ENCODE measurements at regions not wholly inside any gene's neighbourhood (a gene's known extent, or its start where the extent isn't known, plus 50 kb on each side); places are given as distances from the start of the nearest gene placed in this dataset.

DNA sequence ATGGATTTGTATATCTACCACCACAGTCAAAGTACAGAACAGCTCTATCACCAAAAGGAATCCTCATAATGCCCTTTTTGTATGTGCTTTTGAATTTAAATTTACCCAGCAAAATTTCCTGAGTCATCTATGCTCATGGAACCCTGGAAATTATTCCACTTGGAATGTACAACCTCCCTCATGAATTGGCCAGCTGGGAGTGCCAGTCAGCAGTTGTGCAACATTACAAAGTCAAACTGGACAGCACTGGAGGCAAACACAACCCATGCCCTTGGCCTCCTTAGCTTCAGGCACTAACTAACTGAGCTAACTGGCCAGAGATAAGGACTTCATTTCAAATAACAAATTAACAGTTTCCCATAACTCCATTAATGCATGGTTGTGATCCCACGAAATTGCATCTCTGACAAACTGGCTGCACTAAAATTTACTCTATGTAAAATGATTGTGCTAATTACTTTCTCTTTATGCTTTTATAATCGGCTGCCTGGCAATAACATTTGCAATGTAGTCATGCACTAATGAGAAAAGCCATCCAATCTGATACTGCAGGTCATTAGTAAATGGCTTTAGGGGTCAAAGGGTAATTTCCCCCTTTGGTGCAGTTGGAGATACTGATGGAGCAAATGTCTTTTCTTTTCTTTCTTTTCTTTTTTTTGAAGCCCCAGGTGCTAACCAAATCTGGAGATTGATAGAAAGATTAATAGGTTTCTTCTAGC, 270.5 kb downstream of the ACTR3 start:
- H4K91ac ChIP-seq (ENCODE audit: low read depth, low read length): no peak overlapping the region
- H3K14ac ChIP-seq (ENCODE audit: low read length): no peak overlapping the region
- no peak overlapping the region for H2BK120ac ChIP-seq (ENCODE audit: insufficient read depth, low read length, poor library complexity)
- H4K8ac ChIP-seq (ENCODE audit: low read depth, low read length): no peak overlapping the region
- H3K4me3 ChIP-seq (ENCODE audit: low read depth, low read length): no peak overlapping the region
- H3K27me3 ChIP-seq (ENCODE audit: insufficient read depth, low read length): no peaks in the 10 kb centered on the region
- no peak overlapping the region for H3K9ac ChIP-seq (ENCODE audit: low read length)
- no peaks in the 10 kb centered on the region for H3K79me1 ChIP-seq (ENCODE audit: low read length)
- no CpG with 5 or more reads among the region's 2 CpGs for WGBS (ENCODE audit: extremely low coverage, insufficient coverage, insufficient read length)
- no peak overlapping the region for H3K4ac ChIP-seq (ENCODE audit: low read depth, low read length)
- H3K27ac ChIP-seq (ENCODE audit: low read depth, low read length): no peak overlapping the region
- H3K4me1 ChIP-seq (ENCODE audit: control insufficient read depth in 1 of 2, insufficient read depth in 2 of 2, low read length in 2 of 2): no peaks in the 10 kb centered on the region
- no peak overlapping the region for H2BK12ac ChIP-seq (ENCODE audit: low read length)
- H2AK5ac ChIP-seq (ENCODE audit: low read length): no peak overlapping the region
- no peak overlapping the region for H2BK5ac ChIP-seq (ENCODE audit: low read depth, low read length, poor library complexity)
- H3K18ac ChIP-seq (ENCODE audit: low read length): no peak overlapping the region
- no peak overlapping the region for H3K4me2 ChIP-seq (ENCODE audit: low read length)
- peak in 1 of 2 donors; percentile 2 for DNase-seq
- no peaks in the 10 kb centered on the region for H3K9me3 ChIP-seq (ENCODE audit: insufficient read depth, low read depth, low read length)
- H3K23ac ChIP-seq (ENCODE audit: low read length): no peak overlapping the region
- no peak overlapping the region for H2AFZ ChIP-seq (ENCODE audit: insufficient read depth, low read length, poor library complexity)
- no peaks in the 10 kb centered on the region for H3K36me3 ChIP-seq (ENCODE audit: control insufficient read depth in 1 of 2, insufficient read depth in 2 of 2, low read length in 2 of 2)
- H4K12ac ChIP-seq (ENCODE audit: low read depth, low read length): no peak overlapping the region
- H3K79me2 ChIP-seq (ENCODE audit: control insufficient read depth, insufficient read depth, low read length, poor library complexity): no peaks in the 10 kb centered on the region

DNA sequence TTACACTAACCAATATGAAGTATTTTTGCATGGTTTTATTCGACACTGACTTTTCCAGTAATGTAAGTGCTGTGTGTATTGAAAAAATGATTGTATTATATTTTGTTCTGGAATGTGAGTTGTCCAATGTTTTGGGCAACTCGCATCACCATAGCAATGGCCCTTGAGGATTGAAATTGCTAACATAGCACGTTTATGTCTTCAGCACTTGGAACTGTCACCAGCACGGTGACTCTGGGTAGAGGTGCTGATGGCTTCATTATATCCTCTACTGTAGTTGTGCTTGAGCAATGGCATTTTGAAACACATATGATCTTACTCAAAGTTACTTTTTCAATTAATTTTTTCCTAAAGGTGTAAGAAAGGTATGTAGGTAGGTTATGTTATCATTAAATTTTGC, 271.5 kb downstream of the ACTR3 start:
- Histone ChIP-seq H3K14ac (ENCODE audit: low read length) (no peak overlapping the region), H3K4me3 (ENCODE audit: low read depth, low read length) (no peak overlapping the region), H2BK120ac (ENCODE audit: insufficient read depth, low read length, poor library complexity) (no peak overlapping the region), H3K23ac (ENCODE audit: low read length) (no peak overlapping the region), H3K4ac (ENCODE audit: low read depth, low read length) (no peak overlapping the region), H3K9ac (ENCODE audit: low read length) (no peak overlapping the region), H3K27me3 (ENCODE audit: insufficient read depth, low read length) (no peaks in the 10 kb centered on the region), H4K8ac (ENCODE audit: low read depth, low read length) (no peak overlapping the region), H2BK5ac (ENCODE audit: low read depth, low read length, poor library complexity) (no peak overlapping the region), H3K79me1 (ENCODE audit: low read length) (no peaks in the 10 kb centered on the region), H3K79me2 (ENCODE audit: control insufficient read depth, insufficient read depth, low read length, poor library complexity) (no peaks in the 10 kb centered on the region), H3K9me3 (ENCODE audit: insufficient read depth, low read depth, low read length) (no peaks in the 10 kb centered on the region), H3K36me3 (ENCODE audit: control insufficient read depth in 1 of 2, insufficient read depth in 2 of 2, low read length in 2 of 2) (no peaks in the 10 kb centered on the region), H2AK5ac (ENCODE audit: low read length) (no peak overlapping the region), H4K91ac (ENCODE audit: low read depth, low read length) (no peak overlapping the region), H4K12ac (ENCODE audit: low read depth, low read length) (no peak overlapping the region), H3K4me2 (ENCODE audit: low read length) (no peak overlapping the region), H3K27ac (ENCODE audit: low read depth, low read length) (no peak overlapping the region), H3K4me1 (ENCODE audit: control insufficient read depth in 1 of 2, insufficient read depth in 2 of 2, low read length in 2 of 2) (no peaks in the 10 kb centered on the region), H2AFZ (ENCODE audit: insufficient read depth, low read length, poor library complexity) (no peak overlapping the region), H3K18ac (ENCODE audit: low read length) (no peak overlapping the region), H2BK12ac (ENCODE audit: low read length) (no peak overlapping the region)
- no CpG with 5 or more reads among the region's 4 CpGs for WGBS (ENCODE audit: extremely low coverage, insufficient coverage, insufficient read length)
- peak in 1 of 2 donors; percentile 23 for DNase-seq

- no peak overlapping the region for H3K4me3 ChIP-seq (ENCODE audit: low read depth, low read length)
- no peaks in the 10 kb centered on the region for H3K79me2 ChIP-seq (ENCODE audit: control insufficient read depth, insufficient read depth, low read length, poor library complexity)
- H3K4me2 ChIP-seq (ENCODE audit: low read length): no peak overlapping the region
- H2AK5ac ChIP-seq (ENCODE audit: low read length): no peak overlapping the region
- WGBS (ENCODE audit: extremely low coverage, insufficient coverage, insufficient read length): no CpG with 5 or more reads among the region's 2 CpGs
- H3K9ac ChIP-seq (ENCODE audit: low read length): no peak overlapping the region
- no peaks in the 10 kb centered on the region for H3K27me3 ChIP-seq (ENCODE audit: insufficient read depth, low read length)
- no peak overlapping the region for H3K27ac ChIP-seq (ENCODE audit: low read depth, low read length)
- no peak for DNase-seq
- no peaks in the 10 kb centered on the region for H3K79me1 ChIP-seq (ENCODE audit: low read length)
- H2BK120ac ChIP-seq (ENCODE audit: insufficient read depth, low read length, poor library complexity): no peak overlapping the region
- H3K14ac ChIP-seq (ENCODE audit: low read length): no peak overlapping the region
- H3K23ac ChIP-seq (ENCODE audit: low read length): no peak overlapping the region
- H4K8ac ChIP-seq (ENCODE audit: low read depth, low read length): no peak overlapping the region
- no peaks in the 10 kb centered on the region for H3K9me3 ChIP-seq (ENCODE audit: insufficient read depth, low read depth, low read length)
- H2BK5ac ChIP-seq (ENCODE audit: low read depth, low read length, poor library complexity): no peak overlapping the region
- no peak overlapping the region for H3K4ac ChIP-seq (ENCODE audit: low read depth, low read length)
- H4K12ac ChIP-seq (ENCODE audit: low read depth, low read length): no peak overlapping the region
- H3K18ac ChIP-seq (ENCODE audit: low read length): no peak overlapping the region
- H3K4me1 ChIP-seq (ENCODE audit: control insufficient read depth in 1 of 2, insufficient read depth in 2 of 2, low read length in 2 of 2): no peaks in the 10 kb centered on the region
- H2BK12ac ChIP-seq (ENCODE audit: low read length): no peak overlapping the region
- H4K91ac ChIP-seq (ENCODE audit: low read depth, low read length): no peak overlapping the region
- H2AFZ ChIP-seq (ENCODE audit: insufficient read depth, low read length, poor library complexity): no peak overlapping the region
- H3K36me3 ChIP-seq (ENCODE audit: control insufficient read depth in 1 of 2, insufficient read depth in 2 of 2, low read length in 2 of 2): no peaks in the 10 kb centered on the region
Observed at GRCh38 chr2:114167799-114168198, 274.6 kb upstream of the DPP10 start.

GRCh38 chr2:114170070-114170469, 272.4 kb upstream of the DPP10 start:
- no peak for DNase-seq
- no peaks in the 10 kb centered on the region for H3K79me1 ChIP-seq (ENCODE audit: low read length)
- no peak overlapping the region for H3K4me3 ChIP-seq (ENCODE audit: low read depth, low read length)
- no peak overlapping the region for H3K4ac ChIP-seq (ENCODE audit: low read depth, low read length)
- H3K36me3 ChIP-seq (ENCODE audit: control insufficient read depth in 1 of 2, insufficient read depth in 2 of 2, low read length in 2 of 2): no peaks in the 10 kb centered on the region
- H3K4me2 ChIP-seq (ENCODE audit: low read length): no peak overlapping the region
- no peak overlapping the region for H2BK120ac ChIP-seq (ENCODE audit: insufficient read depth, low read length, poor library complexity)
- no peak overlapping the region for H2BK5ac ChIP-seq (ENCODE audit: low read depth, low read length, poor library complexity)
- H2AFZ ChIP-seq (ENCODE audit: insufficient read depth, low read length, poor library complexity): no peak overlapping the region
- no peak overlapping the region for H3K9ac ChIP-seq (ENCODE audit: low read length)
- no peak overlapping the region for H4K8ac ChIP-seq (ENCODE audit: low read depth, low read length)
- H2AK5ac ChIP-seq (ENCODE audit: low read length): no peak overlapping the region
- no peak overlapping the region for H3K27ac ChIP-seq (ENCODE audit: low read depth, low read length)
- H3K79me2 ChIP-seq (ENCODE audit: control insufficient read depth, insufficient read depth, low read length, poor library complexity): no peaks in the 10 kb centered on the region
- no peak overlapping the region for H2BK12ac ChIP-seq (ENCODE audit: low read length)
- no peak overlapping the region for H3K14ac ChIP-seq (ENCODE audit: low read length)
- no peaks in the 10 kb centered on the region for H3K9me3 ChIP-seq (ENCODE audit: insufficient read depth, low read depth, low read length)
- H4K12ac ChIP-seq (ENCODE audit: low read depth, low read length): no peak overlapping the region
- no peak overlapping the region for H3K23ac ChIP-seq (ENCODE audit: low read length)
- WGBS (ENCODE audit: extremely low coverage, insufficient coverage, insufficient read length): no CpG with 5 or more reads among the region's 1 CpG
- no peaks in the 10 kb centered on the region for H3K4me1 ChIP-seq (ENCODE audit: control insufficient read depth in 1 of 2, insufficient read depth in 2 of 2, low read length in 2 of 2)
- H3K27me3 ChIP-seq (ENCODE audit: insufficient read depth, low read length): no peaks in the 10 kb centered on the region
- H4K91ac ChIP-seq (ENCODE audit: low read depth, low read length): no peak overlapping the region
- H3K18ac ChIP-seq (ENCODE audit: low read length): no peak overlapping the region

Measured in trophoblast cell (in vitro differentiated cells and primary cell).